ENCODE measurements at regions not wholly inside any gene's neighbourhood (a gene's known extent, or its start where the extent isn't known, plus 50 kb on each side); places are given as distances from the start of the nearest gene placed in this dataset.

DNA sequence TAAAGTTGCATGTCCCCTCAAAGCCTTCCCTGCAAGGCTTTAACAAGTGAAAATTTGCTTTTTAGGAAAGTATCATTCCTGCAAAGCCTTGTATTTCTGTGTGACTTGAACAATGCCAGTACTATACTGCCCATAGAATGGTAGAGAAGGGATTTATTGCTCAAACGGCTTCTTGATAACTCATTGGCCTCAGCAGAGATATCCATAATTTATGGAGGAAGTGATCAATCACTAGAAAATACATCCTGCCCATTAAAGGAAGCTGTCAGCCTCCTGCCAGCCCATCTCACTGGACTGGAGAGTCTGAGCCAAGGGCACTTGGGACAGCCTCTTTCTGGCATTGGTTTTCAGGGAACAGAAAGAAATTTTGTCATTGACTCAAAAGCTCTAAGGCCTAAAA, 152.6 kb downstream of the XPNPEP1 start:
- TF ChIP-seq POLR2A (IDR thresholded peaks at IDR 0.05; ENCODE audit: low read depth, low read length) (no peak), POLR2AphosphoS5 (IDR thresholded peaks at IDR 0.05; ENCODE audit: low read depth, low read length) (no peak), TAF1 (IDR thresholded peaks at IDR 0.05; ENCODE audit: low read depth, low read length) (no peak)
